ENCODE measurements at regions not wholly inside any gene's neighbourhood (a gene's known extent, or its start where the extent isn't known, plus 50 kb on each side); places are given as distances from the start of the nearest gene placed in this dataset.

DNA sequence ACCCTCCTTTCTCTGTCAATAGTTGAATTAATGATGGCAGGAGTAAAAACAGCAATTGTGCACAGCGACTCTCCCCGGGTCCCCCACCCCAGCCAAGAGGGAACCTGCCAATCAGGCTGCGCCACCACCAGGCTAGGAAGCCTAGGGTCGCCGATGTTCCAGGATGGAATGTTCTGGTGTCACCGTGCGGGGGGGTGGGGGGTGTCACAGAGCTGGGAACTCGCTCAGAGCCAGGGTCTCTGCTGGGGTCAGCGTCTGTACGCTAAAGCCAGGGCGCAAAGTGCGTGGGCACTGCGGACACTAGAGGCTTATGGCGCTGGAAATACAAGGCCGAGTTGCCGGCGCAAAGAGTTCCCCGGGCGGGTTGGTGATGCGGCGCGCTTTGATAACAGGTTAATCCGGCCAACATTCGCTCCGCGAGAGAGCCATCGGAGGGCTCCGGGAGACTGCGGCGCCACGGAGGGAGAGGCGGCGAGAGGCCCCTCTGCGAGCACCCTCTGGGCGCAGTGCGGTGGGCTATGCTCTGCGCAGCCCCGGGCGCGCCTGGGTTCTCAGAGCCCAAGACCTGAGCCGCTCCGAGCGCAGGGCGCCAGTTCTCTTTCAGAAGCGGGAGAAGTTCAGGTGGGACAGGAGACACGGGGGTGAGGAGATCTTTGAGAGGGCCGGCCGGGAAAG, 192.3 kb downstream of the EMX2 start (continued):
- TF ChIP-seq, protein P1, sequence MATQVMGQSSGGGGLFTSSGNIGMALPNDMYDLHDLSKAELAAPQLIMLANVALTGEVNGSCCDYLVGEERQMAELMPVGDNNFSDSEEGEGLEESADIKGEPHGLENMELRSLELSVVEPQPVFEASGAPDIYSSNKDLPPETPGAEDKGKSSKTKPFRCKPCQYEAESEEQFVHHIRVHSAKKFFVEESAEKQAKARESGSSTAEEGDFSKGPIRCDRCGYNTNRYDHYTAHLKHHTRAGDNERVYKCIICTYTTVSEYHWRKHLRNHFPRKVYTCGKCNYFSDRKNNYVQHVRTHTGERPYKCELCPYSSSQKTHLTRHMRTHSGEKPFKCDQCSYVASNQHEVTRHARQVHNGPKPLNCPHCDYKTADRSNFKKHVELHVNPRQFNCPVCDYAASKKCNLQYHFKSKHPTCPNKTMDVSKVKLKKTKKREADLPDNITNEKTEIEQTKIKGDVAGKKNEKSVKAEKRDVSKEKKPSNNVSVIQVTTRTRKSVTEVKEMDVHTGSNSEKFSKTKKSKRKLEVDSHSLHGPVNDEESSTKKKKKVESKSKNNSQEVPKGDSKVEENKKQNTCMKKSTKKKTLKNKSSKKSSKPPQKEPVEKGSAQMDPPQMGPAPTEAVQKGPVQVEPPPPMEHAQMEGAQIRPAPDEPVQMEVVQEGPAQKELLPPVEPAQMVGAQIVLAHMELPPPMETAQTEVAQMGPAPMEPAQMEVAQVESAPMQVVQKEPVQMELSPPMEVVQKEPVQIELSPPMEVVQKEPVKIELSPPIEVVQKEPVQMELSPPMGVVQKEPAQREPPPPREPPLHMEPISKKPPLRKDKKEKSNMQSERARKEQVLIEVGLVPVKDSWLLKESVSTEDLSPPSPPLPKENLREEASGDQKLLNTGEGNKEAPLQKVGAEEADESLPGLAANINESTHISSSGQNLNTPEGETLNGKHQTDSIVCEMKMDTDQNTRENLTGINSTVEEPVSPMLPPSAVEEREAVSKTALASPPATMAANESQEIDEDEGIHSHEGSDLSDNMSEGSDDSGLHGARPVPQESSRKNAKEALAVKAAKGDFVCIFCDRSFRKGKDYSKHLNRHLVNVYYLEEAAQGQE (IDR thresholded peaks at IDR 0.05; ENCODE audit: low read depth, low read length): no peak
- TF ChIP-seq RAD21 (IDR thresholded peaks at IDR 0.05; ENCODE audit: low read length): no peak
- no peak for TF ChIP-seq JUND (IDR thresholded peaks at IDR 0.05)
- TF ChIP-seq ZBTB33 (IDR thresholded peaks at IDR 0.05; ENCODE audit: borderline replicate concordance, low read depth): no peak
- TF ChIP-seq EZH2phosphoT487 (IDR thresholded peaks at IDR 0.05; ENCODE audit: borderline replicate concordance, low read depth): no peak

- H3K27ac ChIP-seq (ENCODE audit: low read depth in 2 of 2, low read length in 1 of 2): no peak overlapping the region
- no peaks in the 10 kb centered on the region for H3F3A ChIP-seq (replicated peaks; ENCODE audit: insufficient read depth)
- TF ChIP-seq TAF1 (IDR thresholded peaks at IDR 0.05; ENCODE audit: borderline replicate concordance, low read depth, low read length) (no peak), POLR2AphosphoS5 (IDR thresholded peaks at IDR 0.05; ENCODE audit: low read depth, low read length) (no peak), ELF1 (IDR thresholded peaks at IDR 0.05) (no peak), GABPA (IDR thresholded peaks at IDR 0.05; ENCODE audit: low read depth) (no peak)
- TF ChIP-seq, protein P2, sequence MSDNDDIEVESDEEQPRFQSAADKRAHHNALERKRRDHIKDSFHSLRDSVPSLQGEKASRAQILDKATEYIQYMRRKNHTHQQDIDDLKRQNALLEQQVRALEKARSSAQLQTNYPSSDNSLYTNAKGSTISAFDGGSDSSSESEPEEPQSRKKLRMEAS (IDR thresholded peaks at IDR 0.05; ENCODE audit: low read depth): no peak
- no peak for DNase-seq
- ChIA-PET POLR2A (no interaction called here), CTCF (no interaction called here)
- no peak overlapping the region for H3K9ac ChIP-seq
- no peak overlapping the region for H3K4me3 ChIP-seq (ENCODE audit: low read depth in 2 of 2, low read length in 1 of 2)
- no peaks in the 10 kb centered on the region for H3K4me1 ChIP-seq (ENCODE audit: control insufficient read depth in 1 of 2, insufficient read depth in 2 of 2, low read depth in 1 of 2, low read length in 1 of 2)
- H3K9me3 ChIP-seq: no peaks in the 10 kb centered on the region
- H3K36me3 ChIP-seq (replicated peaks in 1 of 2; ENCODE audit: control insufficient read depth in 1 of 2, insufficient read depth in 2 of 2, low read length in 1 of 2): no peaks in the 10 kb centered on the region
- no peak overlapping the region for H3K4me2 ChIP-seq
- WGBS (ENCODE audit: low lambda C conversion rate): 43% methylated on average over 6 of the region's 7 CpGs
- H2AFZ ChIP-seq (ENCODE audit: low read depth): no peak overlapping the region
- H3K9me2 ChIP-seq: no peaks in the 10 kb centered on the region
- no peaks in the 10 kb centered on the region for H3K79me2 ChIP-seq (ENCODE audit: insufficient read depth)
- no peaks in the 10 kb centered on the region for H4K20me1 ChIP-seq (ENCODE audit: insufficient read depth)
- H3K27me3 ChIP-seq (ENCODE audit: insufficient read depth): no peaks in the 10 kb centered on the region
Measured at GRCh38 chr10:117736655-117737054, 194.1 kb downstream of the EMX2 start.

All from SK-N-SH (cell line).